ENCODE measurements at regions not wholly inside any gene's neighbourhood (a gene's known extent, or its start where the extent isn't known, plus 50 kb on each side); places are given as distances from the start of the nearest gene placed in this dataset.

DNA sequence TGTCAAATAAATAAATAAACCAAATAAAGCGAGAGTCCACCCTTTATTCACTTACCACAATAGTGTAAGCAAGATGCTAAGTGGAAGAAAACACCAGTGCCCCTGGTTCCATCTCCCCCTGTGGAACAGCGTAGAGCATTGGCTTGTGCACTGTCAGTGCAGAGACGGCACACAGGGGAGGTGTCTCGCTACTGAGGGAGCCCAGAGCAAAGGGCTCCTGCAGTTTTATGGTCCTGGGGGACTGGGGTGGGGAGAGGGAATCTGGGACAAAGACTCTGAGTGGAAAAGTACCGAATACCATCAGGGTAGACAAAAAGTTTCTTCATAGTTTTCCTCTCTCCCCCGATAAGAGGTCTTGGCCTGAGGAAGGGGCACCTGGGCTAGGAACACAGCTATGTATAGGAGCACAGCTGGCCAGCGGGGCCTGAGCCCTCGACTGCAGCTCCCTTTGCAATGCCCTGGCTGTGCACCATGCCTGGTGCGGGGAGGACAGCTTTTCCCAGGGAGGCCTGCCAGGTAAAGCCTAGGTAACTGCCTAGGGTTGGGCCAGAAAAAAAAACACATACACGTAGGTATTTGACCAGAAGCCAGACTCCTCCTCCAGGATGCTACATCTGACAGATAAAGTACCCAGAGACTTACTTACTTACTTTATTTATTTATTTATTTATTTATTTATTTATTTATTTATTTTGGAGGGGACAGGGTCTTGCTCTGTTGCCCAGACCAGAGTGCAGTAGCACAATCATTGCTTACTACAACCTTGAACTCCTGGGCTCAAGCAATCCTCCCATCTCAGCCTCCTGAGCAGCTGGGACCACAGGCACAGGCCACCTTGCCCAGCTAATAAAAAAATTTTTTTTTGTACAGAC, 88.8 kb upstream of the KIF5B start:
- no peak for ATAC-seq

DNA sequence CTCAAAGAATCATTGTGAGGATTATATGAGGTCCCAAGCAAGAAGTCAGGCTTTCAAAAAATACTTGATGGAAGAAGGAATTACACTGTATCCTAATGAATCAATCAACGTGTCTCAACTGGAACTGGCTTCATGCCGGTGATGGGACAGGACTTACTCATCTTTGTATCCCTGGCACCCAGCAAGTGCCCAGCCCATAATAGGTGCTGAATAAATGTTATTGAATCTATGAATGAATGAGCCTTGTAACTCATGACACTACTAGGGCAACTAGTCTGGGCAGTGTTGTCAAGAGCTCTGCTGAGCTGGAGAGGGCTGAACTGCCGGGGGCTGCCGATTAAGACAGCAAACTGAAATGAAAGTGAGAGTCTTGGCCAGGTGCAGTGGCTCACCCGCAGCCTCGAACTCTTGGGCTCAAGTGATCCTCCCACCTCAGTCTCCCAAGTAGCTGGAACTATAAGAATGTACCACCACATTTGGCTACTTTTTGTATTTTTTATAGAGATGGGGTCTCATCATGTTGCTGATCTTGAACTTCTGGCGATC, 87.2 kb upstream of the KIF5B start:
- ATAC-seq (no peak), DNase-seq (no peak)
- peaks cover 16% of the 10 kb centered on the region for H3K4me1 ChIP-seq (ENCODE audit: insufficient read depth, low read length)

More for the DNA sequence above, 88.8 kb upstream of the KIF5B start:
- H2AFZ ChIP-seq (ENCODE audit: low read length) = no peak overlapping the region
- TF ChIP-seq, protein P1, sequence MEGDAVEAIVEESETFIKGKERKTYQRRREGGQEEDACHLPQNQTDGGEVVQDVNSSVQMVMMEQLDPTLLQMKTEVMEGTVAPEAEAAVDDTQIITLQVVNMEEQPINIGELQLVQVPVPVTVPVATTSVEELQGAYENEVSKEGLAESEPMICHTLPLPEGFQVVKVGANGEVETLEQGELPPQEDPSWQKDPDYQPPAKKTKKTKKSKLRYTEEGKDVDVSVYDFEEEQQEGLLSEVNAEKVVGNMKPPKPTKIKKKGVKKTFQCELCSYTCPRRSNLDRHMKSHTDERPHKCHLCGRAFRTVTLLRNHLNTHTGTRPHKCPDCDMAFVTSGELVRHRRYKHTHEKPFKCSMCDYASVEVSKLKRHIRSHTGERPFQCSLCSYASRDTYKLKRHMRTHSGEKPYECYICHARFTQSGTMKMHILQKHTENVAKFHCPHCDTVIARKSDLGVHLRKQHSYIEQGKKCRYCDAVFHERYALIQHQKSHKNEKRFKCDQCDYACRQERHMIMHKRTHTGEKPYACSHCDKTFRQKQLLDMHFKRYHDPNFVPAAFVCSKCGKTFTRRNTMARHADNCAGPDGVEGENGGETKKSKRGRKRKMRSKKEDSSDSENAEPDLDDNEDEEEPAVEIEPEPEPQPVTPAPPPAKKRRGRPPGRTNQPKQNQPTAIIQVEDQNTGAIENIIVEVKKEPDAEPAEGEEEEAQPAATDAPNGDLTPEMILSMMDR (conservative IDR thresholded peaks at IDR 0.05; ENCODE audit: low read depth, low read length) = no peak
- TF ChIP-seq EZH2 (IDR thresholded peaks at IDR 0.05; ENCODE audit: low read length, unreplicated experiment) (no peak), EZH2phosphoT487 (IDR thresholded peaks at IDR 0.05; ENCODE audit: borderline replicate concordance, low read length) (no peak)
- H3K9ac ChIP-seq (ENCODE audit: low read length) = no peak overlapping the region
- H3K9me3 ChIP-seq (ENCODE audit: low read length) = no peaks in the 10 kb centered on the region
- no peaks in the 10 kb centered on the region for H4K20me1 ChIP-seq (ENCODE audit: low read length)
- DNase-seq = no peak
- no peaks in the 10 kb centered on the region for H3K79me2 ChIP-seq (ENCODE audit: low read length)
- H3K27me3 ChIP-seq (ENCODE audit: low read length) = no peaks in the 10 kb centered on the region
- intact Hi-C loops (cut with micrococcal nuclease) = no loop called here
- peaks cover 1% of the 10 kb centered on the region; the same call in 1 of the 2 replicates for H3K4me1 ChIP-seq (ENCODE audit: insufficient read depth, low read length)
- POLR2A ChIA-PET (ENCODE audit: unreplicated experiment) = no interaction called here
- H3F3A ChIP-seq (ENCODE audit: low read length, unreplicated experiment) = no peaks in the 10 kb centered on the region
- no peak overlapping the region for H3K27ac ChIP-seq (ENCODE audit: low read length)
- no TSS peak for BruUV-seq (replicated peaks)
- no peaks in the 10 kb centered on the region for H3K36me3 ChIP-seq (ENCODE audit: low read depth, low read length)
- no peak overlapping the region for H3K4me2 ChIP-seq (ENCODE audit: low read length)
- CTCF ChIA-PET = no interaction called here
- no peak overlapping the region for H3K4me3 ChIP-seq (ENCODE audit: low read length)
- H3K9me2 ChIP-seq (replicated peaks; ENCODE audit: low read length) = no peaks in the 10 kb centered on the region

More for the DNA sequence above, 87.2 kb upstream of the KIF5B start:
- Histone ChIP-seq H2AFZ (ENCODE audit: low read length) (no peak overlapping the region), H3K4me2 (ENCODE audit: low read length) (no peak overlapping the region), H3K9me3 (ENCODE audit: low read length) (no peaks in the 10 kb centered on the region), H3K36me3 (ENCODE audit: low read depth, low read length) (no peaks in the 10 kb centered on the region), H3K79me2 (ENCODE audit: low read length) (no peaks in the 10 kb centered on the region), H4K20me1 (ENCODE audit: low read length) (no peaks in the 10 kb centered on the region), H3K27me3 (ENCODE audit: low read length) (no peaks in the 10 kb centered on the region), H3F3A (ENCODE audit: low read length, unreplicated experiment) (no peaks in the 10 kb centered on the region), H3K27ac (ENCODE audit: low read length) (no peak overlapping the region), H3K9ac (ENCODE audit: low read length) (no peak overlapping the region), H3K9me2 (replicated peaks; ENCODE audit: low read length) (no peaks in the 10 kb centered on the region), H3K4me3 (ENCODE audit: low read length) (no peak overlapping the region)
- ChIA-PET CTCF (no interaction called here), POLR2A (ENCODE audit: unreplicated experiment) (no interaction called here)
- intact Hi-C loops (cut with micrococcal nuclease) = no loop called here
- BruUV-seq (replicated peaks) = no TSS peak
- TF ChIP-seq EZH2 (IDR thresholded peaks at IDR 0.05; ENCODE audit: low read length, unreplicated experiment) = no peak
- TF ChIP-seq, protein P1 (conservative IDR thresholded peaks at IDR 0.05; ENCODE audit: low read depth, low read length) = no peak
- TF ChIP-seq EZH2phosphoT487 (IDR thresholded peaks at IDR 0.05; ENCODE audit: borderline replicate concordance, low read length) = no peak
